ENCODE measurements at regions not wholly inside any gene's neighbourhood (a gene's known extent, or its start where the extent isn't known, plus 50 kb on each side); places are given as distances from the start of the nearest gene placed in this dataset.

GRCh38 chr10:9301554-9301953 is 1247.1 kb downstream of the GATA3 start:
- TF ChIP-seq CTCF (IDR thresholded peaks at IDR 0.05; ENCODE audit: low read depth, low read length, poor library complexity, severe bottlenecking) (no peak), EZH2phosphoT487 (IDR thresholded peaks at IDR 0.05; ENCODE audit: borderline replicate concordance, low read length) (no peak)

All from DOHH2 (cell line).